Sigmoid colon (tissue), 4 donors: ENCODE measurements at regions not wholly inside any gene's neighbourhood (a gene's known extent, or its start where the extent isn't known, plus 50 kb on each side); places are given as distances from the start of the nearest gene placed in this dataset.

Experiments used
- EP300 ChIP-seq, 4 donors: sonication (generic); formaldehyde crosslinking; IDR thresholded peaks; one replicate each; pipeline ENCODE4 v1.6.1; 2017; ENCODE audit warnings: antibody characterized with exemption in 4 of 4
- POLR2A ChIP-seq, 2 donors: fragments of 450-650 bp; IDR thresholded peaks; one replicate each; pipeline ENCODE4 v1.6.1; 2016; ENCODE audit warnings: antibody characterized with exemption in 2 of 2, mild to moderate bottlenecking in 2 of 2, moderate library complexity in 2 of 2
- TF ChIP-seq, protein P1 (sequence below), 4 experiments: fragments of 450-650 bp in 3 of 4; fragments of 200-600 bp in 1 of 4; IDR thresholded peaks; one replicate each; pipeline ENCODE4 v1.5.1; 2016 to 2019; ENCODE audit warnings: antibody characterized with exemption in 4 of 4, mild to moderate bottlenecking in 3 of 4, moderate library complexity in 2 of 4

DNA sequence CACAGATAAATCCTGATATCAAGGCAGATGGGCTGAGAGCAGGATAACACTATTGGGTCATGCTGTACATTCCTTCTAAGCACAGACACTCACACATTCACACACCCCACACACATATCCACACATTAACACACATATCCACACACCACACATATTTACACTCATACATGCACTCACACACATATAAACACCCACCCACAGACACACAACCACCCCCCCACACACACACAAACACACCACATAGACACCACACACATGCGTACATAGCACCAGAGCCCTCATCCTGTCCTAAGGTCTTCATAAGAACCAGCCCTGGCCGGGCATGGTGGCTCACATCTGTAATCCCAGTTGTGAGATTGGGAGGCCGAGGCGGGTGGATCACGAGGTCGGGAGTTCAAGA lies 322.3 kb upstream of the ADCY2 start:
- TF ChIP-seq, protein P1, sequence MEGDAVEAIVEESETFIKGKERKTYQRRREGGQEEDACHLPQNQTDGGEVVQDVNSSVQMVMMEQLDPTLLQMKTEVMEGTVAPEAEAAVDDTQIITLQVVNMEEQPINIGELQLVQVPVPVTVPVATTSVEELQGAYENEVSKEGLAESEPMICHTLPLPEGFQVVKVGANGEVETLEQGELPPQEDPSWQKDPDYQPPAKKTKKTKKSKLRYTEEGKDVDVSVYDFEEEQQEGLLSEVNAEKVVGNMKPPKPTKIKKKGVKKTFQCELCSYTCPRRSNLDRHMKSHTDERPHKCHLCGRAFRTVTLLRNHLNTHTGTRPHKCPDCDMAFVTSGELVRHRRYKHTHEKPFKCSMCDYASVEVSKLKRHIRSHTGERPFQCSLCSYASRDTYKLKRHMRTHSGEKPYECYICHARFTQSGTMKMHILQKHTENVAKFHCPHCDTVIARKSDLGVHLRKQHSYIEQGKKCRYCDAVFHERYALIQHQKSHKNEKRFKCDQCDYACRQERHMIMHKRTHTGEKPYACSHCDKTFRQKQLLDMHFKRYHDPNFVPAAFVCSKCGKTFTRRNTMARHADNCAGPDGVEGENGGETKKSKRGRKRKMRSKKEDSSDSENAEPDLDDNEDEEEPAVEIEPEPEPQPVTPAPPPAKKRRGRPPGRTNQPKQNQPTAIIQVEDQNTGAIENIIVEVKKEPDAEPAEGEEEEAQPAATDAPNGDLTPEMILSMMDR (IDR thresholded peaks at IDR 0.05): no peak
- TF ChIP-seq POLR2A (IDR thresholded peaks at IDR 0.05): no peak
- TF ChIP-seq EP300 (IDR thresholded peaks at IDR 0.05): no peak
